ENCODE measurements at regions not wholly inside any gene's neighbourhood (a gene's known extent, or its start where the extent isn't known, plus 50 kb on each side); places are given as distances from the start of the nearest gene placed in this dataset.

GRCh38 chr5:14011089-14012020, 66.9 kb upstream of the DNAH5 start (continued):
- no peak for TF ChIP-seq TCF12 (IDR thresholded peaks at IDR 0.05)
- TF ChIP-seq TCF12 (CRISPR knock-in tag; IDR thresholded peaks at IDR 0.05): 0 out of 2 replicates have a peak, but pooled peaks have one; percentile 46
- no peak for TF ChIP-seq ZNF580 (CRISPR knock-in tag; IDR thresholded peaks at IDR 0.05; ENCODE audit: borderline replicate concordance, low read depth)
- TF ChIP-seq ZNF878 (CRISPR knock-in tag; IDR thresholded peaks at IDR 0.05): 0 out of 2 replicates have a peak, but pooled peaks have one; percentile 22
- TF ChIP-seq MAF1 (CRISPR knock-in tag; IDR thresholded peaks at IDR 0.05; ENCODE audit: borderline replicate concordance): no peak
- no peak for TF ChIP-seq NFIC (IDR thresholded peaks at IDR 0.05; ENCODE audit: low read length)
- TF ChIP-seq CEBPB (IDR thresholded peaks at IDR 0.05; ENCODE audit: borderline replicate concordance, low read depth, low read length): no peak
- no peak for TF ChIP-seq MIER3 (CRISPR knock-in tag; IDR thresholded peaks at IDR 0.05; ENCODE audit: borderline replicate concordance)
- no peak for TF ChIP-seq HNRNPH1 (optimal IDR thresholded peaks at IDR 0.05; ENCODE audit: low read depth, low read length)
- TF ChIP-seq RFX1 (IDR thresholded peaks at IDR 0.05): peak; percentile 92
- no peak for TF ChIP-seq ESRRA (CRISPR knock-in tag; IDR thresholded peaks at IDR 0.05; ENCODE audit: low read depth)
- no peak for TF ChIP-seq MTERF4 (CRISPR knock-in tag; IDR thresholded peaks at IDR 0.05)
- TF ChIP-seq ZNF230 (CRISPR knock-in tag; IDR thresholded peaks at IDR 0.05): no peak
- TF ChIP-seq ZNF121 (CRISPR knock-in tag; IDR thresholded peaks at IDR 0.05): peak; percentile 13; the same call in 1 of the 2 replicates
- TF ChIP-seq SATB2 (CRISPR knock-in tag; IDR thresholded peaks at IDR 0.05): no peak
- no peak for TF ChIP-seq GZF1 (CRISPR knock-in tag; IDR thresholded peaks at IDR 0.05)
- peak; percentile 41; the same call in 1 of the 2 replicates for TF ChIP-seq E2F1 (CRISPR knock-in tag; IDR thresholded peaks at IDR 0.05)
- TF ChIP-seq SMAD3 (CRISPR knock-in tag; IDR thresholded peaks at IDR 0.05): no peak
- TF ChIP-seq ETS1 (CRISPR knock-in tag; IDR thresholded peaks at IDR 0.05): no peak
- no peak for TF ChIP-seq ZC3H4 (CRISPR knock-in tag; IDR thresholded peaks at IDR 0.05; ENCODE audit: borderline replicate concordance)
- peak; percentile 95 for TF ChIP-seq CCDC6 (CRISPR knock-in tag; IDR thresholded peaks at IDR 0.05)
- peak; percentile 95 for TF ChIP-seq MYPOP (CRISPR knock-in tag; IDR thresholded peaks at IDR 0.05)
- peak; percentile 39; the same call in 1 of the 2 replicates for TF ChIP-seq ZNF337 (CRISPR knock-in tag; IDR thresholded peaks at IDR 0.05; ENCODE audit: borderline replicate concordance, low read depth)
- peak; percentile 26; the same call in 1 of the 2 replicates for TF ChIP-seq ZNF792 (CRISPR knock-in tag; IDR thresholded peaks at IDR 0.05)
- TF ChIP-seq MAX (IDR thresholded peaks at IDR 0.05): peak; percentile 93
- no peak for TF ChIP-seq ZNF317 (CRISPR knock-in tag; IDR thresholded peaks at IDR 0.05)
- TF ChIP-seq SRY (CRISPR knock-in tag; IDR thresholded peaks at IDR 0.05): peak; percentile 75; the same call in 1 of the 2 replicates

Measured in HepG2 (cell line).